B cell (primary cell): ENCODE measurements at regions not wholly inside any gene's neighbourhood (a gene's known extent, or its start where the extent isn't known, plus 50 kb on each side); places are given as distances from the start of the nearest gene placed in this dataset.

Source experiments
- ATAC-seq: fragments of 200-7000 bp; cut with Tn5 transposase; one replicate; pipeline ENCODE4 v1.10.0; 2021; ENCODE audit warnings: low read depth, mild to moderate bottlenecking, moderate number of reproducible peaks, moderate library complexity
- CTCF ChIA-PET: fragments of 350-600 bp; sonication (Branson Sonifier 250); formaldehyde crosslinking; loops from one replicate; lab custom pipeline; 2021; ENCODE audit warnings: antibody characterized with exemption, inconsistent platforms; lab: Charles Lee
- POLR2A ChIA-PET: fragments of 350-600 bp; sonication (Branson Sonifier 250); formaldehyde crosslinking; loops from one replicate; lab custom pipeline; 2021; ENCODE audit warnings: antibody characterized with exemption; lab: Charles Lee
- DNase-seq: peaks from one replicate; pipeline ENCODE4 v3.0.0; 2013
- H2AFZ ChIP-seq: 2 replicates; pipeline ENCODE4 v1.6.1; 2012; ENCODE audit warnings: mild to moderate bottlenecking, low read depth, low read length; ENCODE audit not compliant: insufficient read depth, poor library complexity, severe bottlenecking
- H3K27ac ChIP-seq, 2 donors: 1 replicate in 1 of 2; 2 replicates in 1 of 2; pipeline ENCODE4 v1.5.1; 2012 to 2013; ENCODE audit warnings: low read length in 2 of 2, mild to moderate bottlenecking in 2 of 2, moderate library complexity in 1 of 2
- H3K27me3 ChIP-seq, 4 experiments: fragments of 200-600 bp in 1 of 4; sonication (generic) in 1 of 4; replicated peaks in 1 of 4; 1 replicate in 2 of 4; 2 replicates in 2 of 4; pipeline versions ENCODE4 v1.6.1 to v1.7.0; 2013 to 2016; ENCODE audit warnings: low read length in 3 of 4, mild to moderate bottlenecking in 2 of 4, mixed read lengths in 1 of 4, moderate library complexity in 1 of 4; ENCODE audit not compliant: insufficient read depth in 4 of 4, control insufficient read depth in 3 of 4; ENCODE audit errors: control extremely low read depth in 1 of 4
- H3K36me3 ChIP-seq, 2 experiments: replicated peaks in 1 of 2; 1 replicate in 1 of 2; 2 replicates in 1 of 2; pipeline versions ENCODE4 v1.6.1 to v1.7.1; 2013; ENCODE audit warnings: low read length in 1 of 2; ENCODE audit not compliant: insufficient read depth in 2 of 2, control insufficient read depth in 1 of 2; ENCODE audit errors: control extremely low read depth in 1 of 2, extremely low read depth in 1 of 2
- H3K4me1 ChIP-seq, 2 donors: fragments of 200-600 bp in 1 of 2; sonication (generic) in 1 of 2; 1 replicate in 1 of 2; 2 replicates in 1 of 2; pipeline versions ENCODE4 v1.5.1 to v1.6.1; 2013 to 2017; ENCODE audit warnings: low read length in 2 of 2; ENCODE audit not compliant: control insufficient read depth in 2 of 2, insufficient read depth in 2 of 2
- H3K4me2 ChIP-seq: replicated peaks from 2 replicates; pipeline ENCODE3; 2012; ENCODE audit warnings: mild to moderate bottlenecking, low read depth, low read length; ENCODE audit not compliant: poor library complexity, severe bottlenecking
- H3K4me3 ChIP-seq, 5 experiments: fragments of 200-600 bp in 1 of 5; sonication (generic) in 1 of 5; 1 replicate in 3 of 5; 2 replicates in 2 of 5; pipeline versions ENCODE4 v1.5.1 to v1.7.0; 2011 to 2016; ENCODE audit warnings: low read length in 4 of 5, mild to moderate bottlenecking in 4 of 5, low read depth in 2 of 5, control low read depth in 1 of 5, moderate library complexity in 1 of 5; ENCODE audit not compliant: insufficient read depth in 1 of 5; ENCODE audit errors: control extremely low read depth in 1 of 5, extremely low read depth in 1 of 5
- H3K79me2 ChIP-seq: fragments of 200-600 bp; sonication (generic); one replicate; pipeline ENCODE4 v1.6.0; 2016; ENCODE audit warnings: low read length; ENCODE audit not compliant: control insufficient read depth, insufficient read depth
- H3K9ac ChIP-seq: fragments of 200-600 bp; sonication (generic); 2 replicates; pipeline ENCODE4 v1.6.1; 2017; ENCODE audit warnings: mild to moderate bottlenecking, low read length, moderate library complexity
- H3K9me3 ChIP-seq, 3 donors: one replicate each; pipeline versions ENCODE4 v1.6.1 to v1.7.1; 2013; ENCODE audit warnings: low read length in 2 of 3; ENCODE audit not compliant: control insufficient read depth in 2 of 3, insufficient read depth in 1 of 3; ENCODE audit errors: control extremely low read depth in 1 of 3
- H4K20me1 ChIP-seq: 2 replicates; pipeline ENCODE4 v1.6.0; 2012; ENCODE audit warnings: mild to moderate bottlenecking, low read length; ENCODE audit not compliant: insufficient read depth, control insufficient read depth, poor library complexity, severe bottlenecking
- H3K27ac Mint-ChIP-seq: one replicate; pipeline ENCODE4 v1.8.0; 2021; ENCODE audit warnings: mixed read lengths
- H3K27me3 Mint-ChIP-seq: one replicate; pipeline ENCODE4 v1.8.0; 2021; ENCODE audit warnings: mixed read lengths
- H3K4me1 Mint-ChIP-seq: one replicate; pipeline ENCODE4 v1.8.0; 2021; ENCODE audit warnings: mixed read lengths
- H3K4me3 Mint-ChIP-seq: one replicate; pipeline ENCODE4 v1.8.0; 2021; ENCODE audit warnings: mixed read lengths
- H3K9me3 Mint-ChIP-seq: one replicate; pipeline ENCODE4 v1.8.0; 2022; ENCODE audit warnings: mixed read lengths; ENCODE audit not compliant: insufficient read depth
- EZH2 ChIP-seq: IDR thresholded peaks from 2 replicates; pipeline ENCODE4 v1.6.1; 2012; ENCODE audit warnings: borderline replicate concordance, low read depth, mild to moderate bottlenecking, moderate library complexity, low read length; ENCODE audit not compliant: insufficient read depth, poor library complexity, severe bottlenecking
- WGBS: methylation state at CpG from one replicate; pipeline ENCODE4 v1.1.5; 2013; ENCODE audit warnings: missing lambda C conversion rate; ENCODE audit not compliant: insufficient coverage; 5-methylcytosine and 5-hydroxymethylcytosine counted together
- intact Hi-C: fragments of 100-400 bp; cut with micrococcal nuclease; formaldehyde crosslinking; loops from one replicate; pipeline ENCODE4 v1.10.0; 2022
- TF ChIP-seq, protein P1 (sequence below): fragments of 200-600 bp; IDR thresholded peaks from one replicate; pipeline ENCODE4 v1.8.0; 2022; ENCODE audit warnings: antibody characterized with exemption, mild to moderate bottlenecking

DNA sequence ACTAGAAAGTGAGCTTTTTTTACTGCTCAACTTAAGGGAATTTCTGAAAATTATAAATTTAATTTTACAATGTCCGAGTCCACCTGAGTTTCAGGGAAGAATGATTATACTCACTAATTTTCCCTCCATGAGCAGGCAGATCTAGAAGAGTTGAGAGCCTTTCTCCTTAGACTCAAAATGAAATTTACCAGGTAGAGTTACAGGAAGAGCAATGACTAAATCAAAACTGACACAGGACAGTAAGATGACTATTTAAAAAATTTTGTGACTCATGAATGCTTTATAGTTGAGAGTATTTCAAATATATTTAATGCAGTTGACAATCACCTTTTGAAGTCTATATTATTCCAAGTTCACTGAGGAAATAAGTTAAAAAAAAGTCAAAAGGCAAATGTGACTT lies 198.1 kb upstream of the NRSN1 start:
- H3K9me3 Mint-ChIP-seq, result peaks cover 4% of the 10 kb centered on the region
- Histone ChIP-seq H3K36me3 (no peaks in the 10 kb centered on the region), H3K27ac (no peak overlapping the region), H3K4me1 (no peaks in the 10 kb centered on the region), H4K20me1 (no peaks in the 10 kb centered on the region), H3K79me2 (no peaks in the 10 kb centered on the region), H3K9me3 (peaks cover 0 to 5% (median 0%) of the 10 kb centered on the region in 3 donors), H2AFZ (no peak overlapping the region), H3K4me3 (no peak overlapping the region), H3K4me2 (no peak overlapping the region), H3K9ac (no peak overlapping the region), H3K27me3 (no peaks in the 10 kb centered on the region)
- TF ChIP-seq EZH2, result no peak
- TF ChIP-seq, protein P1, sequence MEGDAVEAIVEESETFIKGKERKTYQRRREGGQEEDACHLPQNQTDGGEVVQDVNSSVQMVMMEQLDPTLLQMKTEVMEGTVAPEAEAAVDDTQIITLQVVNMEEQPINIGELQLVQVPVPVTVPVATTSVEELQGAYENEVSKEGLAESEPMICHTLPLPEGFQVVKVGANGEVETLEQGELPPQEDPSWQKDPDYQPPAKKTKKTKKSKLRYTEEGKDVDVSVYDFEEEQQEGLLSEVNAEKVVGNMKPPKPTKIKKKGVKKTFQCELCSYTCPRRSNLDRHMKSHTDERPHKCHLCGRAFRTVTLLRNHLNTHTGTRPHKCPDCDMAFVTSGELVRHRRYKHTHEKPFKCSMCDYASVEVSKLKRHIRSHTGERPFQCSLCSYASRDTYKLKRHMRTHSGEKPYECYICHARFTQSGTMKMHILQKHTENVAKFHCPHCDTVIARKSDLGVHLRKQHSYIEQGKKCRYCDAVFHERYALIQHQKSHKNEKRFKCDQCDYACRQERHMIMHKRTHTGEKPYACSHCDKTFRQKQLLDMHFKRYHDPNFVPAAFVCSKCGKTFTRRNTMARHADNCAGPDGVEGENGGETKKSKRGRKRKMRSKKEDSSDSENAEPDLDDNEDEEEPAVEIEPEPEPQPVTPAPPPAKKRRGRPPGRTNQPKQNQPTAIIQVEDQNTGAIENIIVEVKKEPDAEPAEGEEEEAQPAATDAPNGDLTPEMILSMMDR, result no peak
- H3K4me3 Mint-ChIP-seq, result no peak overlapping the region
- no peak for DNase-seq
- ChIA-PET CTCF (no interaction called here), POLR2A (no interaction called here)
- intact Hi-C loops, result no loop called here
- H3K27me3 Mint-ChIP-seq, result no peaks in the 10 kb centered on the region
- ATAC-seq, result no peak
- no peak overlapping the region for H3K27ac Mint-ChIP-seq
- H3K4me1 Mint-ChIP-seq, result no peaks in the 10 kb centered on the region
- WGBS, result no CpG with 5 or more reads among the region's 1 CpG

DNA sequence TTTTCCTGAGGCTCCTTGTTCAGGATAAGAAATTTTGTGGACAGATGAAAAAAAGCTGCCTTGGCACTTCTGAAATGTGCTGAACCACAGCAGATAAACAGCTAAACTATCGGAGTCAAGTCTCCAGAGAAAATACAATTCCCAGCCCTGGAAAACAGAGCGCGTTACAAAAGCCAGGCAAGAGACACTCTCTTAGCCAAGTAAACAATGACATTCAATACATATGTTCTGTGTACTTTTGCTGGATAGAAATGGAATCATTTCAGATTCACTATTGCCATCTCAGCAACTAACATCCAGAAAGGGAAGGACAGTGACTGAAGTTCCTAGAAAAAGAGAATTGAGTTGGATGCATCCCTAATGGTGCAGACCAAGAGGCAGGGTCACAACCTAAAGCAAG lies 196.8 kb upstream of the NRSN1 start:
- Histone ChIP-seq H3K27ac (no peak overlapping the region), H3K4me3 (no peak overlapping the region), H3K4me2 (no peak overlapping the region), H3K4me1 (no peaks in the 10 kb centered on the region), H3K9me3 (peaks cover 0 to 5% (median 0%) of the 10 kb centered on the region in 3 donors), H3K79me2 (no peaks in the 10 kb centered on the region), H4K20me1 (no peaks in the 10 kb centered on the region), H3K27me3 (no peaks in the 10 kb centered on the region), H3K36me3 (no peaks in the 10 kb centered on the region), H2AFZ (no peak overlapping the region), H3K9ac (no peak overlapping the region)
- no peaks in the 10 kb centered on the region for H3K4me1 Mint-ChIP-seq
- H3K9me3 Mint-ChIP-seq, result peaks cover 8% of the 10 kb centered on the region
- DNase-seq, result no peak
- CTCF ChIA-PET, result no interaction called here
- H3K4me3 Mint-ChIP-seq, result no peak overlapping the region
- no CpG with 5 or more reads among the region's 3 CpGs for WGBS
- no peak for ATAC-seq
- POLR2A ChIA-PET, result no interaction called here
- TF ChIP-seq EZH2, result no peak
- TF ChIP-seq, protein P1, result no peak
- no peak overlapping the region for H3K27ac Mint-ChIP-seq
- no peaks in the 10 kb centered on the region for H3K27me3 Mint-ChIP-seq
- intact Hi-C loops, result no loop called here
